LNCAP (cell line): ENCODE measurements at regions not wholly inside any gene's neighbourhood (a gene's known extent, or its start where the extent isn't known, plus 50 kb on each side); places are given as distances from the start of the nearest gene placed in this dataset.

Experiments used
- TF ChIP-seq, protein P1 (sequence below): fragments of 450-650 bp; IDR thresholded peaks from 2 replicates; pipeline ENCODE4 v1.5.1; 2017; ENCODE audit warnings: mild to moderate bottlenecking

DNA sequence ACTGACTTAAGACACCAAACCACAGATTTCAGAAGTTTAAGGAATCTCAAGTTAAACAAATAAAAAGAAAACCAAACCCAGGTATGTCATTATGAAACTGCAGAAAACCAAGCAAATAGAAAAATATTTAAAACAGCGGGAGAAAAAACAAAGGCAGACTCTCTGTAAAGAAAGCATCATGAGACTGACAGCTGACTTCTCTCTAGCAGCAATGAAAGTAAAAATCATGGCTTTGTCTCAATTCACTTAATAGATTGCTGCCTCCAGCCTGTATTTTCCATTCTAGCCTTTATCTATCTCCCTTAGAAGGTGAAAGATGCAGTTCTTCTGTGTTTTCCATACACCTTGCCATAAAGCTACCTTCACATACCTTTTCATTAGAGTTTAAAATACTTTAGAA, 131.1 kb upstream of the IPO5 start:
- TF ChIP-seq, protein P1, sequence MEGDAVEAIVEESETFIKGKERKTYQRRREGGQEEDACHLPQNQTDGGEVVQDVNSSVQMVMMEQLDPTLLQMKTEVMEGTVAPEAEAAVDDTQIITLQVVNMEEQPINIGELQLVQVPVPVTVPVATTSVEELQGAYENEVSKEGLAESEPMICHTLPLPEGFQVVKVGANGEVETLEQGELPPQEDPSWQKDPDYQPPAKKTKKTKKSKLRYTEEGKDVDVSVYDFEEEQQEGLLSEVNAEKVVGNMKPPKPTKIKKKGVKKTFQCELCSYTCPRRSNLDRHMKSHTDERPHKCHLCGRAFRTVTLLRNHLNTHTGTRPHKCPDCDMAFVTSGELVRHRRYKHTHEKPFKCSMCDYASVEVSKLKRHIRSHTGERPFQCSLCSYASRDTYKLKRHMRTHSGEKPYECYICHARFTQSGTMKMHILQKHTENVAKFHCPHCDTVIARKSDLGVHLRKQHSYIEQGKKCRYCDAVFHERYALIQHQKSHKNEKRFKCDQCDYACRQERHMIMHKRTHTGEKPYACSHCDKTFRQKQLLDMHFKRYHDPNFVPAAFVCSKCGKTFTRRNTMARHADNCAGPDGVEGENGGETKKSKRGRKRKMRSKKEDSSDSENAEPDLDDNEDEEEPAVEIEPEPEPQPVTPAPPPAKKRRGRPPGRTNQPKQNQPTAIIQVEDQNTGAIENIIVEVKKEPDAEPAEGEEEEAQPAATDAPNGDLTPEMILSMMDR, result no peak

DNA sequence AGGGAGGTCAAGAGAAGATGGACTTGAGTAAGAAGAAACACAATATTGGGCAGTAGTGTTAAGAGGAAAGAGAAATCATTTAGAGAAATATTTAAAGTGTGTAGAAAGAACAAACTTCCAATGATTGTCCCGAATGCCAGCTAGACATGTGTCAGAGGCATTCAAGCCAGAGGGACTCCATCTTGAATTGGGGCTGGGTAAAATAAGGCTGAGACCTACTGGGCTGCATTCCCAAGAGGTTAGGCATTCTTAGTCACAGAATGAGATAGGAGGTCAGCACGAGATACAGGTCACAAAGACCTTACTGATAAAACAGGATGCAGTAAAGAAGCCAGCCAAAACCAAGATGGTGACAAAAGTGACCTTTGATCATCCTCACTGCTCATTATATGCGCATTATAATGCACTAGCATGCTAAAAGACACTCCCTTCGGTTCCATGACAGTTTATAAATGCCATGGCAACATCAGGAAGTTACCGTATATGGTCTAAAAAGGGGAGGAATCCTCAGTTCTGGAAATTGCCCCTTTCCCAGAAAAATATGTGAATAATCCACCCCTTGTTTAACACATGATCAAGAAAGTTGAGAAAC, 127.0 kb upstream of the IPO5 start:
- TF ChIP-seq, protein P1, result no peak

DNA sequence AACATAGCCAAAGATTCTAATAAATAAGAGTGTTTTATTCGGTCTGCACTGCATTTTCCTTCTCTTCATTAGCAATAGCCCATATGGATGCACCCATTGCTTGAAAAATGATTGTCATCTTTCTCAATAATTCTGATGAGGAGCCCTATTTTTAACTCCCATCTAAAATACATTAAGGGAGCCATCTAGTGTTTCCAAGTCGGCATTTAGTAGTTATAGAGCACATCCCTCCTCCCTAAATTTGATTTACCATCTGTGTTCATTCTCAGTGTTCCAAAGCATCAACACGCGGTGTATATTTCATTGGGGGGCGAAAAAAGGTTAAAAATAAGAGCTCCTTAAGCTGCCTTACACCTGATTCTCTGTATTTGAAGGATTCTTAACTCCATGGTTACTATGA, 119.2 kb upstream of the IPO5 start:
- TF ChIP-seq, protein P1, result no peak

DNA sequence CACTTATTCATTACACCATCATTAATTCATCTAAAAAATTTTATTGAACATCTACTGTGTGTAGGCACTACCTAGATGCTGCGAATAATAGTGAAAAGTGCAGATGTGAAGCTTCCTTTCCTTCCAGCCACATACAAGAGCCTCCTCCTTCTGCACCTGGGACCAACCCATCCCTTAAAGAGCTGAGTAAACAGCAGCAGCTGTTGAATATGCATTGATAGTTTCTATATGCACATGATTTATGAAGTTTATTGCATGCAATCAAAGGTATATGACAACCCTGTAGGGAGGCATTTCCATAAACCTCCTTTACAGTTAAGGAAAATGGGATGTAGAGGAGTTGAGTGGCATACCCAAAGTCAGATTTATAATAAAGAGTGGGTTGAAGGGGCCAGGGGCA, 110.3 kb upstream of the IPO5 start:
- TF ChIP-seq, protein P1, result no peak

DNA sequence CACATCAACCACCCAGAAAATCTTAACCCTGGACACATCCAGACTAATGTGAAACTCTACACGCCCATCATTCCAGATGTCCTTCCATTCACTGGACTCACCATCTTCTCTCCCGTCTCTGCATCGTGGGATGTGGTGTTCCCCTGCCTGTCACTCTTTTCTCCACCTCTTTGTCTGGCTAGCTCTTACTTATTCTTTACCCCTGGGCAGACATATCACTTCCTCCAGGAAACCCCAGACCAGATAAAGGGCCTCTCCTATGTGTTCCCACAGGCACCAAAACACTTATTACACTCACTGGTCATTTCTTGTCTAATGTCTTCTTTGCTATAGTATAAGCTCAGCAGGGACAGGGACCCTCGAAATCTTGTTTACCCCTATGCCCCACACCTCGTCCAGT, 109.3 kb upstream of the IPO5 start:
- TF ChIP-seq, protein P1, result no peak

DNA sequence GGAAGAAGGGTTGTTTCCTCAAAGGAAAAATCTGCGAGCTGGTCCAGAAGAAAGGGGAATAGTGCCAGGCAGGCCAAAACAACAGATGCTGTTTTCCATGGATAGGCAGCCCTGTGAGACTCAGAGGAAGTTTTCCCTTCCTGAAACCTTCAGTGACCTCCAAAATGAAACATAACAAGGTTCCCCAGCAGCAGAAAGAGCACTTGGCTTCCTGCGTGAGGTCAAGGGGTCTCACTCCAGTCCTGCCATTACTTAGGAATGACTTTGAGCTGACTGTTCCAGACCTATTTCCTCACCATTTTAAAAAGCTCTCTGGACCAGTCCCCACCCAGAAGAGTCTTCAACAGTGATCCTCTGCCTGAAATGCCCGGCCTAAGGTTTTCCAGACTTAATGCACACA, 104.6 kb upstream of the IPO5 start:
- TF ChIP-seq, protein P1, result no peak

DNA sequence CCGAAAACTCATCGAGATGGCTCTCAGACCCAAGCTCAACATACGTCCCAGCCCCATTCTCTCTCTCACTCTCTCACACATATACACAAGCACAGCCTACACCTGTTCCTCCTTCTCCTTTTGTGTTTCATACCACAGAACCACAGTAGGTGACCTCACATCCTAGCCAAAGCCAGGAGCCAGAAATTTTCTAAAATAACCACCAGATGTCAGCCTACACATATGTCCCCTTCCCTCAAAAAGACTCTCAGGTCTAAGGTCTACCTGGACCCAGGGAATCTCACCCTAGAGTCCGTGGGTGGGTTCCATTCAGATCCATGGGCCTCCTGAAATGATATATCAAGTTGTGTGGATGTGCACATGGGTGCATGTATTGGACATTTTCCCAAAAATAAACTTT, 104.2 kb upstream of the IPO5 start:
- TF ChIP-seq, protein P1, result peak; percentile 43; the same call in 1 of the 2 replicates

DNA sequence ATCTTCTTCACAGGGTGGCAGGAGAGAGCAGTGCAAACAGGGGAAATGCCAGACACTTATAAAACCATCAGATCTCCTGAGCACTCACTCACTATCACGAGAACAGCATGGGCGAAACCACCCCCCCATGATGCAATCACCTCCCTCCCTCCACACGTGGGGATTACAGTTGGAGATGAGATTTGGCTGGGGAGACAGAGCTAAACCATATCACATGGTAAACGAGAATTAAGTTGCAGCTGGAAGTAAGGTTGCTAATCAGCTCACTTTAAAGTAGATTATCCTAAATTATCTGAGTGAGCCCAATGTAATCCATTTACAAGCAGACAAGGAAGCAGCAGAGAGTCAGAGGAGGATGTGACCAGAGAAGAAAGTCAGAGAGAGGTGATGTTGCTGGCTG, 102.2 kb upstream of the IPO5 start:
- TF ChIP-seq, protein P1, result no peak
